Bronchial epithelial cell (primary cell): ENCODE measurements at regions not wholly inside any gene's neighbourhood (a gene's known extent, or its start where the extent isn't known, plus 50 kb on each side); places are given as distances from the start of the nearest gene placed in this dataset.
"Not testable (repeated sequence)": the region's sequence is repeated elsewhere in the genome, so short reads cannot be mapped to it uniquely, and the experiment has no call there.

ENCODE experiments used
- DNase-seq: peaks from one replicate; pipeline ENCODE4 v3.0.0-alpha.2; 2010; ENCODE audit warnings: low read depth
- FAIRE-seq: peaks from 2 replicates; lab custom pipeline; 2011; peaks lifted over from hg19 to GRCh38; lab: Jason Lieb, UNC
- H3K27me3 ChIP-seq: 2 replicates; pipeline ENCODE4 v1.5.1; 2011; ENCODE audit warnings: low read length; ENCODE audit not compliant: control insufficient read depth, insufficient read depth
- H3K36me3 ChIP-seq: 2 replicates; pipeline ENCODE4 v1.5.1; 2011; ENCODE audit warnings: low read length; ENCODE audit not compliant: control insufficient read depth, insufficient read depth
- H3K4me3 ChIP-seq: 2 replicates; pipeline ENCODE4 v1.5.1; 2011; ENCODE audit warnings: mild to moderate bottlenecking, low read depth, low read length, control low read depth
- TF ChIP-seq, protein P1 (sequence below): IDR thresholded peaks from 2 replicates; pipeline ENCODE4 v1.5.1; 2011; ENCODE audit warnings: mild to moderate bottlenecking, moderate library complexity, low read length, control low read depth, inconsistent platforms; ENCODE audit not compliant: insufficient read depth, severe bottlenecking

DNA sequence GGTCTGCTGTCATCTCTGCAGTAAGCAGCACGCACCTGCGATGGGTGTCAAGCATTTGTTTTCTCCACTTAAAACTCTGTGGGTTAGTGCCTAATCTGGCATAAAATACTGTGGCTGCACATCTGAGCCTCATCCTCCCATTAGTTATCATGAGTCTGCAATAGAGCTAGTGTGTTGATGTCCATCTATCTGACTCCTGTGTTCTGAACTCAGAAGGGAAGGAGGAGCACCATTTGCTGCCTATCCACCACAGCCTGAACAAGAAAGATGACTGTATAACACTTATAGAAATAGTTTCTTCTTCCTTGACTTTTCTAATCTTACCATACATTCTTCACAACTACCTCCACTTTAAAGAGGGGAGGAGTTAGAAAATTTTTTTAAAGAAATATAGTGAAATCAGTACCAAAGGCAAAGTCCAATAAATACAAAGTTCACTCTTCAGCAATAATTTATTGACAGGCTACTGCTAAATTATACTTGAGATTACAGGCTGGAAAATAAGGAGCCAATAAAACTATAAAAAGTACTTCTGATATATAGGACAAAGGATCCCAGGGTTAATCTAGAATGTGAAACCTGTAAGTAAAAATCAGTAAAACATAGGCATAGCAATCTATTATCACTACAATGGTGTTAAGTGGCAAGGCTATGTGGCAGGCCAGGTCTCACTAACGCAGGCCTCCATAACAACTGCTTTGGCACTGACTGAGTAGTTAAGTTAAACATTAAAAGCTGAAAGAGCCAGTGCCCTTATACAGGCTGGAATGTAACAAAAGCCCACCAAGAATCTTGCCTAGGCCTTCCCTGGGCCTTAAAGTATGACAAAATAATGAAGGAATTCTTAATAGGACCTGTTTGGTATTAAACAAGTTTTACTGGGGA lies 70.2 kb downstream of the LGALS9C start:
- H3K36me3 ChIP-seq, FAIRE-seq, DNase-seq, H3K4me3 ChIP-seq, H3K27me3 ChIP-seq: not testable (repeated sequence)

DNA sequence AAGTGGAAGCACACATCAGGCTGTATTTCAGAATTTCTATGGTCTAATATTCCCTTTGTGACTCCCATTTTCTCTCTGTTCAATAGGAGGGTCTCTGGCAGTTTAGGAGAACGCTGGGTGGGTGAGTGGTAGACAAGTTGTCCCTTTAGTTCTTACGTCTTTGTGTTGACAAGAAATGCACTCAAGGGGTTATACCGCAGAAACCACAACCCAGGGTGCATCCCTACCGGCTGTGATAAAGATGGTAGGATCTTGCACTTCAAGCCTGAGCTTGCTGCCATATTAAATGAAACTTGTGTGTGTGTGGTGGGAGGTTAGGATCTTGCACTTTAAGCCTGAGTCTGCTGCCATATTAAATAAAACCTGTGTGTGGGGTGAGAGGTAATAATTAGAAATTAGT lies 80.5 kb downstream of the LGALS9C start:
- not testable (repeated sequence) for DNase-seq, FAIRE-seq, H3K36me3 ChIP-seq

DNA sequence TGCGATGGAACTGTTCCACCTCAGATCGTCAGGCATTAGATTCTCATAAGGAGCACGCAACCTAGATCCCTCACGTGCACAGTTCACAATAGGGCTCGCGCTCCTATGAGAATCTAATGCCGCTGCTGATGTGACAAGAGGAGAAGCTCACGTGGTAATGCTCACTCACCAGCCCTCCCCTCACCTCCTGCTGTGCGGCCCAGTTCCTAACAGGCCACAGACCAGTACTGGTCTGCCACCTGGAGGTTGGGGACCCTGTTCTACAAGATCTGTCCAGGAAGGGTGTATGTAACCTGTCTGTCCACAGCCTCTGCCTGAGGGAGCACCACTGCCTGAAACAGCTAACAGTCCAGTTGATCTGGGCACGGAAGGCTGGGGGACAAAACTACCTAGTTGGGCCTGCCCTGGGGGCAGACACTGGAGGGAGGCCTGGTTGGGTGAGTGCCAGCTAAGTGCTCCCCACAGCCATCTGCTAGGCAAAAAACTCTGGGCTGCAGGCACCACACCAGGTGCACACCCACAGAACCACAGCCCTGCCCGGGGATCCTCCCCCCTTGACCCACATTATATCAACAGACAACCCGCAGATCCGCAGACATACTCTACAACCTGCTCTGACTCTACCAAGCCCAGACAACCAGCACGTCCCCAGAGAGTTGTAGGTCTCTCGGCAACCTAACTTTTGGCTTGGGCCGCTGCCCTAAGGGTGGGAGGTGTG lies 80.7 kb downstream of the TBC1D28 start:
- peak; percentile 0 for DNase-seq
- H3K4me3 ChIP-seq, FAIRE-seq, H3K27me3 ChIP-seq, H3K36me3 ChIP-seq: not testable (repeated sequence)

More for the DNA sequence above, 80.5 kb downstream of the LGALS9C start:
- H3K27me3 ChIP-seq, H3K4me3 ChIP-seq: not testable (repeated sequence)

DNA sequence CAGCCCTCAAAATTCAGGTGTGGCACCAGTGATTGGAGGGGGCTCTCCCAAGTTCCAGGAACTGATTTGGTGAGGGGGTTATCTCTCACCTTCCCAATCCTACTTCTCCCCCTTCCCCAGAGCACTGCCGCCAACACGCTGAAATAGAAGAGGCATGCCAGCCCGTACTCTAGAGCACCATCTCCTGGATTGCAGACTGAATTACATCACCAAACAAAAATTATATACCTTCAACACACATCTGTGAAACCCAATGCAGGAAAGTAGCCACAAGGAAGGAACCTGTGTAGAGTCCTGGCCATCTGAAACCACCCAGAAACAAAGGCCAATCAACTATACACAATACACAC lies 80.1 kb downstream of the TBC1D28 start:
- not testable (repeated sequence) for H3K27me3 ChIP-seq, H3K4me3 ChIP-seq, H3K36me3 ChIP-seq, FAIRE-seq
- TF ChIP-seq, protein P1, sequence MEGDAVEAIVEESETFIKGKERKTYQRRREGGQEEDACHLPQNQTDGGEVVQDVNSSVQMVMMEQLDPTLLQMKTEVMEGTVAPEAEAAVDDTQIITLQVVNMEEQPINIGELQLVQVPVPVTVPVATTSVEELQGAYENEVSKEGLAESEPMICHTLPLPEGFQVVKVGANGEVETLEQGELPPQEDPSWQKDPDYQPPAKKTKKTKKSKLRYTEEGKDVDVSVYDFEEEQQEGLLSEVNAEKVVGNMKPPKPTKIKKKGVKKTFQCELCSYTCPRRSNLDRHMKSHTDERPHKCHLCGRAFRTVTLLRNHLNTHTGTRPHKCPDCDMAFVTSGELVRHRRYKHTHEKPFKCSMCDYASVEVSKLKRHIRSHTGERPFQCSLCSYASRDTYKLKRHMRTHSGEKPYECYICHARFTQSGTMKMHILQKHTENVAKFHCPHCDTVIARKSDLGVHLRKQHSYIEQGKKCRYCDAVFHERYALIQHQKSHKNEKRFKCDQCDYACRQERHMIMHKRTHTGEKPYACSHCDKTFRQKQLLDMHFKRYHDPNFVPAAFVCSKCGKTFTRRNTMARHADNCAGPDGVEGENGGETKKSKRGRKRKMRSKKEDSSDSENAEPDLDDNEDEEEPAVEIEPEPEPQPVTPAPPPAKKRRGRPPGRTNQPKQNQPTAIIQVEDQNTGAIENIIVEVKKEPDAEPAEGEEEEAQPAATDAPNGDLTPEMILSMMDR = peak; percentile 63
- DNase-seq = peak; percentile 20

DNA sequence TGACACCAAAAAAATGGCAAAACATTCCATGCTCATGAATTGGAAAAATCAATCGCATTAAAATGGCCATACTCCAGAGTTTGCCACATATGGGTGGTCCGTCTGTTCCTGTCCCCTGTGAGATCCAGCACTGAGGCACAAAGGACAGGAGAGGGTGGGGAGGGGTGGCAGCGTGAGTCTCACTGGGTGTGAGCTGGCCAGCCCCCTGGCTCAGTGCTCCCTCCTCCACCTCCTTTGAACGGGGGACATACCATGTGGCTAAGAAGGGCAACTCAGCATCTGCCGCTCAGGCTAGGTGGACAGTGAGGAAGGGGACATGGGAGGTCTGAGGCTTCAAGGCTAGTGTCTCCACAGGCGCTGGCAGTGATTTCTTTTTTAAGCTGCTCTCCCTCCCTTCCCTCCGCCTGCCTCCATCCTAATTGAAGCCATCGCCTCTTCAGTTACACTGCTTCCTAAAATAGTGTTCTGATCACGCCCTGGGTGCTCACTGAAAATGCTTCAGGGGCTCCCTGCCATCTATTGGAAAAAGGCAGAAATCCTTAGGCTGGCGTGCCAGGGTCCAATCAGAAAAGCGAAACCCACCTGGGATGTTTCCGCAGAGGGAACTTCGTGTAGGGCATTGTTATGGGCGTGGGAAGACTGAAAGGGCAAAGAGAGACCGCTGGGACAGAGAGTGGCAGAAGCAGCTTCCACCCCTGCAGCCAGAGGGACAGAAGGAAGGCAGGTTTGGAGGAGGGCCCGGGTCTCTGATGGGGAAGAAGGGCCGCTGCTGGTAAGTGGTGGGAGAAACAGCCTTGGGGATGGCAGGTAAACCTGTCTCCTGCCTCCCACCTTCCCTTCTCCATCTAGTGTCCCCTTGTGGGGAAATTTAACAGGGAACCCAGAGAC lies 75.8 kb downstream of the TBC1D28 start:
- not testable (repeated sequence) for H3K36me3 ChIP-seq, DNase-seq, H3K4me3 ChIP-seq, H3K27me3 ChIP-seq, FAIRE-seq

DNA sequence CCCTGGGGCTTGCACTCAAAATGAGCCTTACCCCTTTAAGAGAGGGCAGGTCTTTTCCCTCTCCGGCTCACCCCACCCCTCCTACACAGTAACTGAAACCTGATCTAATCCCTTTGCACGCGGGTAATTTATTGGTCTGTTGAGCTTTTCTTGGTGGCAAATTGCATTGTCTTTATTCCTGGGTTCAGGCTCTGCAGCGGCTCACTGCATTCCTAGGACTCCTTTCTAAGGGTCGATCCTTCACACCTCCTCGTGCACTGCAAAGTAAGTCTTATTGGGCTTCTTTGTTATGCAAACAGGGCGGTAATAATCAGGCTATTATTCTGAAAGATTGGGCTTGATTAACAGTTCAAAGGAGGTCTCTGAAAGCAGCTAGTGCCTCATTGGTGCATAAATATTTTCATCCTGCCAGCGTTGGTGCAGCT lies 74.7 kb downstream of the TBC1D28 start:
- not testable (repeated sequence) for H3K4me3 ChIP-seq, FAIRE-seq, H3K27me3 ChIP-seq, H3K36me3 ChIP-seq
- DNase-seq = peak; percentile 7

DNA sequence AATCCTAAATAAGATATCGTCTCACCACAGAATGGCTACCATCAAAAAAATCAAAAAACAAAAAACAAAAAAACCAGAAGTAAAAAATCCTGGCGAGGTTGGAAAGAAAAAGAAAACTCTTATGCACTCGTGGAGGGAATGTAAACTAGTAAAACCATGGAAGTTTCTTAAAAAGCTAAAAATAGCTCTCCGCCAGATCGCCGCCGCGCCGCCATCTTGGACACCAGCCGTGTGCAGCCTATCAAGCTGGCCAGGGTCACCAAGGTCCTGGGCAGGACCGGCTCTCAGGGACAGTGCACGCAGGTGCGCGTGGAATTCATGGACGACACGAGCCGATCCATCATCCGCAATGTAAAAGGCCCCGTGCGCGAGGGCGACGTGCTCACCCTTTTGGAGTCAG lies 71.7 kb downstream of the TBC1D28 start:
- not testable (repeated sequence) for FAIRE-seq, H3K27me3 ChIP-seq, DNase-seq, H3K4me3 ChIP-seq, H3K36me3 ChIP-seq

DNA sequence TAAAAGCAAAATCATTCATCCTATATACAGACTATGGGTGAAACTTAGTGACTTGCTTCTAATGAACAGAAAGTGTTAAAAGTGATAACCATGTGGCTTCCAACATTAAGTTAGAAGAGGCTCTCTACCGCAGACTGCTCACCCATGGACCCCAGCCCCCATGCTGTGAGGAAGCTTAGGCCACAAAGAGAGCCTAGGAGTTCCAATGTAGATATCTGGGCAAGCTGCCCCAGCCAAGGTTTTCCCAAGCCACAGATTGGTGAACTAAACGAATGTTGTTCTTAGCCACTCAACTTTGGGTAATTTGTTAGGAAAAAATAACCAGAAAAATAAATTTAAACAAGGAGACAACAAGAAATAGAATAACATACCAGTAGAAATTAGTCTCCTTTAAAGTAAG lies 70.1 kb downstream of the TBC1D28 start:
- not testable (repeated sequence) for H3K27me3 ChIP-seq, H3K4me3 ChIP-seq, DNase-seq, H3K36me3 ChIP-seq, FAIRE-seq
